ENCODE measurements at regions not wholly inside any gene's neighbourhood (a gene's known extent, or its start where the extent isn't known, plus 50 kb on each side); places are given as distances from the start of the nearest gene placed in this dataset.

- no peak for TF ChIP-seq CTCF (IDR thresholded peaks at IDR 0.05)
- no peak for TF ChIP-seq POLR2AphosphoS5 (IDR thresholded peaks at IDR 0.05)
Observed at GRCh38 chr12:3966376-3966775, 93.2 kb upstream of the PARP11 start.

All from suprapubic skin (tissue), 3 donors.